Adipocyte (in vitro differentiated cells): ENCODE measurements at regions not wholly inside any gene's neighbourhood (a gene's known extent, or its start where the extent isn't known, plus 50 kb on each side); places are given as distances from the start of the nearest gene placed in this dataset.
A peak's percentile ranks its signal among the peaks of the same experiment; 100 is the strongest.

Experiments used
- DNase-seq: peaks from one replicate; pipeline ENCODE4 v3.0.0-alpha.2; 2015; ENCODE audit warnings: low read depth
- H3K27me3 ChIP-seq: replicated peaks from 2 replicates; pipeline ENCODE4 v1.7.0; 2013; ENCODE audit warnings: mild to moderate bottlenecking, low read length, moderate library complexity; ENCODE audit not compliant: control insufficient read depth, insufficient read depth
- H3K36me3 ChIP-seq: 2 replicates; pipeline ENCODE4 v1.7.0; 2013; ENCODE audit warnings: low read length, mild to moderate bottlenecking, moderate library complexity; ENCODE audit not compliant: control insufficient read depth, insufficient read depth, severe bottlenecking
- H3K4me1 ChIP-seq: 2 replicates; pipeline ENCODE4 v1.7.0; 2013; ENCODE audit warnings: mild to moderate bottlenecking, low read length, moderate library complexity; ENCODE audit not compliant: control insufficient read depth, insufficient read depth
- H3K4me3 ChIP-seq: 2 replicates; pipeline ENCODE4 v1.7.0; 2013; ENCODE audit warnings: mild to moderate bottlenecking, low read length, moderate library complexity
- H3K9ac ChIP-seq: 2 replicates; pipeline ENCODE4 v1.7.0; 2013; ENCODE audit warnings: mild to moderate bottlenecking, low read length, moderate library complexity
- H3K9me3 ChIP-seq: 2 replicates; pipeline ENCODE4 v1.7.0; 2013; ENCODE audit warnings: mild to moderate bottlenecking, low read length, moderate library complexity; ENCODE audit not compliant: control insufficient read depth

DNA sequence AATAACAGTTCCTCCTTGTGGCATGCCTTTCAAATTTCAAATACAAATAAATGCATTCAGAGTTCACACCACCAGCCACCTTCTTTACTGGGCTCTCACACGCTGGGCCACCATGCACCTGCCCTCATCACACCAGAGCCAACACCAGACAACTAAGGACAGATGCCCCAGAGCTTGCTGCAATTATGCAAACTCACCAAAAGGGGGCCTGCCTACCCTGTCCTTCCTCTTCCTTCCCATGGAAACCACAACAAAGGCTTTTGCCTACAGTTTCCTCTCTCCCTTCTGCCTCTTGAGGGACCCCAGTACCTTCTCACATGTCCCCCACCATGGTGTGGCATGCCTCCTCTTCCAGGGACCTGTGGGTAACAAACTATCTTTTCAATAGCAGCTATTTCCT lies 1333.9 kb upstream of the TENM3 start:
- peaks cover 11% of the 10 kb centered on the region for H3K4me1 ChIP-seq
- no peaks in the 10 kb centered on the region for H3K36me3 ChIP-seq
- no peaks in the 10 kb centered on the region for H3K9me3 ChIP-seq
- no peak overlapping the region for H3K9ac ChIP-seq
- H3K27me3 ChIP-seq: no peaks in the 10 kb centered on the region
- H3K4me3 ChIP-seq: no peak overlapping the region
- DNase-seq: peak; percentile 19

DNA sequence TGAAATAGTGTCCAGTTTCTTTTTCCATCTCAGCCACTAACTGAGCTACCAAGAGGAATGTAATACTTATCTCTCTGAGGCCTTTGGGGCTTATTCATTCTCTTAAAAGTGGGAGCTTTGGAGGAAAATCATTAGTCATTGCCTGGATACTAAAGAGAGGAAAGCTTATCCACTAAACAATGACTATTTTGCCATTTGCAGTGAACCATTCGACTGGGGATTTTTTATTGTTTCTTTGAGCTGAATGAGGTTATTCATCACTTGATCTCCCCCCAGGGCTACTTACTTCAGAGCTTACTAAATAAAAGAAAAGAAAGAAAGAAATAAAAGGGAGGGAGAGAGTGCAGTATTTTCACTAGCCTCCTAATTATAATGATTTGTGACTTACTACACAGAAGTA lies 1329.5 kb upstream of the TENM3 start:
- DNase-seq: peak; percentile 63
- Histone ChIP-seq H3K9ac (no peak overlapping the region), H3K4me3 (peak overlapping the region; percentile 26), H3K9me3 (no peaks in the 10 kb centered on the region), H3K4me1 (peaks cover 14% of the 10 kb centered on the region), H3K36me3 (no peaks in the 10 kb centered on the region), H3K27me3 (no peaks in the 10 kb centered on the region)

DNA sequence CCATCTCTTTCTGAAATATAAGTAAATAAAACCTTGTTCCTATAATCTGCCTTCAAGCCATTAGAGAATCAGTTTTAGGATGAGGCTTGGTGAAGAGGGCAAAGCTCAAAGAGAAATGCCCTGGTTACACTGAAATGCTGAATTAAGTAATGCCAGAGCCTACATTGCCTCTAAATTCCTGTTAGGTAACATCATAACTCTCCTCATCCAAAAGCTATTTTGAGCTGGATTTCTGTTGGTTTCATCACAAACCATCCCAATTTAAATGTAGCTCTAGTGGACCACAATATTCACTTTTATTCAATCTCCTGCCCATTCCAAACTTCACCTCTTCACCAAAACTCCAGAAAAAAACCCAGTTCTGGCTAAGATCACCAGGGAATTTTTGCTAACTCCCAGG lies 1319.7 kb upstream of the TENM3 start:
- Histone ChIP-seq H3K9me3 (no peaks in the 10 kb centered on the region), H3K4me3 (peak overlapping the region; percentile 31)
- peak; percentile 92 for DNase-seq

DNA sequence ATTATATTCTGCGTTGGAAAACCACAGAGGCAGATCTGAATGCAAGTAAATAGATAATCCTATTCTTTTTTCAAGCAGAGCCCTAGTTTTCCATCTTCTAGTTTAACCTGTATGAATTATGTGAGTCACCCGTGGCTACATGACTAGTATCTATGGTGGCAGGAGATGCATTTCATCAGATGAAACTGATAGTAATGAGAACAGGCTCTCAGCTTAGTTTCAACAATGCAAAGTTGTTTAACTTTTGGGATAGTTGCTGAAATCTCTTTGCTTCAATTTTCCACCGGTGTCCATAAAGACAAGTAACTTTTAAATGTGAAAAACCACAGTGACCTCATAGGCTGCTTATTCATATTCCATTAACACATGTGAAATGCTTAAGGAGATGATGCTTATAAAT lies 1317.4 kb upstream of the TENM3 start:
- Histone ChIP-seq H3K9ac (no peak overlapping the region), H3K4me1 (peaks cover 33% of the 10 kb centered on the region), H3K36me3 (no peaks in the 10 kb centered on the region), H3K4me3 (no peak overlapping the region), H3K9me3 (no peaks in the 10 kb centered on the region), H3K27me3 (no peaks in the 10 kb centered on the region)
- DNase-seq: peak; percentile 55

More for the DNA sequence above, 1319.7 kb upstream of the TENM3 start:
- Histone ChIP-seq H3K9ac (peak overlapping the region; percentile 48), H3K27me3 (no peaks in the 10 kb centered on the region), H3K36me3 (no peaks in the 10 kb centered on the region), H3K4me1 (peaks cover 33% of the 10 kb centered on the region)

DNA sequence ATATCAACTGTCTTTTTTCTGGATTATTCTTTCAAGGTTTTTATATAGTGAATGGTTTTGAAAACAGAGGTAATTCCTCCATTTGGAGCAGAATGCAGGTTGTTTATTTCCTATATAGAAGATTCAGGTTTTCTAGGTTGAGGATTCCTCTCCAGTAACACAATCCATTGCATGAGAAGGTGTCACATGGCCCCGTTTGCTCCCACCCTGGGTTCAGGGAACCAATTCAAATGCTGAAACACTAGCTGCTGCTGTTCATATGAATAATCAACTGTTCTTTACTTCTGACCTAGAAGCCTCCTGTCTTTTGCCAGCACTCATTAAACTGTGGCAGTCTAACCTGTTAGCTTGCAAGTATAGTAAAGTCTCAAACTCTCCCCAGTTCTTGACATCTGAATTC lies 1316.9 kb upstream of the TENM3 start:
- Histone ChIP-seq H3K36me3 (no peaks in the 10 kb centered on the region), H3K4me3 (no peak overlapping the region), H3K9me3 (no peaks in the 10 kb centered on the region), H3K27me3 (no peaks in the 10 kb centered on the region), H3K4me1 (peaks cover 33% of the 10 kb centered on the region), H3K9ac (no peak overlapping the region)
- DNase-seq: peak; percentile 12

DNA sequence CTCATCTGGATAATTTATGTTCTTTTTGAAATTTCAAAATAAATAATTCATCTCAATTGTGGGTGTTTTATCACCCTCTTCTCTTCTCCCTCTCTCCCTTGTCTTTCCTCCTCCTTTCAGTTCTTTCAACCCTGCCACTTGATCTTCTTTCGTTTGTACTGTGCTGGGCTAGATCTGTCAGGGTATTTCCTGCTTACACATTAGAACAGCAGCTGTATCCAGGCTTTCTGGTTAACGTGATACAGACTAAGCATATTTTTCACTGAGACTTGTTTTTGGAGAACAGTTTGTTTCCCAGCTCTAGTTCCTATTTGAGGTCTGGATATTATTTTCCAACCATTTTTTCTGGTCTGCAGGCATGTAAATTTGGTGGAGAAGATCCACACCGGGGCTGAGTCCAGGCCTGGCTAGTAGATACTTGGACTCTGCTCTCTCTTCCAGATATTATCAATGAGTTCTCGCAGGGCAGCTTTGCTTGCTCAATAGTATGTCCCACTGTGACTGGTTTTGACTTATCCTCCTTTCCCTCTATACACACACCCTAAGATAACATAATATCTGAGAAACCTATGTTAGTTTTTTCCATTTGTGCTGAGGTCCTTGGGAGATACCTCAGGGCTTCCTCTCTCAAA lies 1310.7 kb upstream of the TENM3 start:
- no peaks in the 10 kb centered on the region for H3K9me3 ChIP-seq
- no peaks in the 10 kb centered on the region for H3K36me3 ChIP-seq
- H3K9ac ChIP-seq: no peak overlapping the region
- peaks cover 6% of the 10 kb centered on the region for H3K4me1 ChIP-seq
- H3K4me3 ChIP-seq: no peak overlapping the region
- DNase-seq: peak; percentile 36
- no peaks in the 10 kb centered on the region for H3K27me3 ChIP-seq

DNA sequence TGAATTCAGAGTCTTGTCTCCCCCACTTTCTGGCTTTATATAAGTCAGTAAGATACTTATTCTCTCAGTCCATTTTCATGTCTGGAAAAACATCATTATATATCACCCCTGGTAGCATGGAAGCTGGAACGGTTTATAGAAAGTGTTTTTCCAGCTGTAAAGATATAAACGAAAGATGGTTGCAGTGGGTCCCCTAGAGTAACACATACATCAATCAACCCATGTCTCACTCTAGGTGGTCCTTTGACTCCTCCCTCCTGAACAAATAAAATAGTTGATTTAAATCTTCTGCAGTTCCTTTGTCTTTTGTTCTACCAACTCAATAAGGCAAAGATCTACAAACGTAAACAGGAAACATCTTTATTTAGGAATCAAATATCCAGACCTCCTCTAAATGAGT lies 1306.1 kb upstream of the TENM3 start:
- no peak overlapping the region for H3K9ac ChIP-seq

DNA sequence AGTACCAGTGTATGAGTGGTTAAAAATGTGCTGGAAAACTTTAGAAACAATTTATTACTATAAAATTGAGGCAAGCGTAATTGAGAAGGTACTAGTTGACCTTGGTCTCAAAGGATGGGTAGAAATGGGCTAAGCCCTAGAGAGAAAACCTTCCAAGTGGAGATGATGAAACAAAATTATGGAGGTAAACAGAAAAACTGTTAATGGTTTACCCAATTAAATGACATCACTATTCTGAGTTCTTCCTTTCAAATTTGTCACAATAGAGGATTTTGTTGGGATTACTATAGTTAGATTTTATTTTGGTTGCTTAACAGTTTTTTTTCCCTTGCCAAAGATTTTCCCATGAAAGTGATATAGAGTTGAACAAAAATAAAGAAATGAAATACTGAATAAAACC lies 1302.5 kb upstream of the TENM3 start:
- no peaks in the 10 kb centered on the region for H3K36me3 ChIP-seq
- no peak for DNase-seq
- H3K27me3 ChIP-seq: no peaks in the 10 kb centered on the region
- H3K4me3 ChIP-seq: no peak overlapping the region
- no peak overlapping the region for H3K9ac ChIP-seq
- no peaks in the 10 kb centered on the region for H3K4me1 ChIP-seq
- H3K9me3 ChIP-seq: no peaks in the 10 kb centered on the region

More for the DNA sequence above, 1306.1 kb upstream of the TENM3 start:
- Histone ChIP-seq H3K9me3 (no peaks in the 10 kb centered on the region), H3K27me3 (no peaks in the 10 kb centered on the region), H3K4me3 (no peak overlapping the region), H3K4me1 (peaks cover 6% of the 10 kb centered on the region), H3K36me3 (no peaks in the 10 kb centered on the region)
- no peak for DNase-seq

DNA sequence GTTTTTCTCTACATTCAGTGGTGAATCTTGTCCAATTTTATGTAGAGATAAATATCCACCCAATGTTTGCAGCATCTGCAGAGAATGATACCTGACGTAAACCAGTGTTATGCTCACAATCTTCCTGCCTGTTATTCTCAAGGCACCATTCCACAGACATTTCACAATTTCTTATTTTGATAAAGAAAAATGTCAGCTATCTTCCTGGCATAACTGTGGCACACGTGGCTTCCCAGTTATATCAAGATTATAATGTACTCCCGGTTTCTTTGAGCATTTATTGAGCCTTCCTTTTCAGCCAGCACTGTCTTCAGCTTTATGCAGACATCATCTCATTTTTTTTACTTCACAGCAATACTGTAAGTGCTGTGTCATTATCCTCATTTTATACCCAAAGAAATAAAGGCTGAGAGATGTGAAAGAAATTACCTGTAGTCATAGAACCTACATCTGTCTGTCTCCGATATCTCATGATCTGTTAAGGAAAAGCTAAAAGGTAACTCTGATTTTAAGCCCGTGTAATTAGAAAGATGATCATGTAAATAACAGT lies 1300.8 kb upstream of the TENM3 start:
- Histone ChIP-seq H3K9me3 (no peaks in the 10 kb centered on the region), H3K4me1 (peaks cover 5% of the 10 kb centered on the region), H3K9ac (no peak overlapping the region), H3K4me3 (no peak overlapping the region), H3K27me3 (no peaks in the 10 kb centered on the region), H3K36me3 (no peaks in the 10 kb centered on the region)
- no peak for DNase-seq

DNA sequence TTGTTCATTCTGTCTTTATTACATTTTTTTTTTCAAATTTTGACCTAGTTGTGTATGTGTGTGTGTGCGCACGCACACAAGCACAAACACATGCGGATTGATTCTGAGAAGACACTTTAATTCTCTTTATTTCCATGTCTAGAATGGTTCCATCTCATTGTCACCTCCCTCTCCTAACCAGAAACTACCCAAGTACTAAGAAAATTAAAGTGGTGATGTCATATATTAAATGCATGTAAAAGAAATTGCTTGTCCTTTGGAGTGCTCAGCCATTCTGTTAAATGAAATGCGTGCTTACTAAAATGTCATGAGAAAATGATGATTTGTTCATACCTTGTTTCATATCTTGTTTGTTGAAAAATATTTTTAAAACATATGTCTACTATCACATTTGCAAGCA lies 1297.0 kb upstream of the TENM3 start:
- H3K4me1 ChIP-seq: peaks cover 5% of the 10 kb centered on the region
- no peak overlapping the region for H3K4me3 ChIP-seq
- no peaks in the 10 kb centered on the region for H3K27me3 ChIP-seq
- H3K36me3 ChIP-seq: no peaks in the 10 kb centered on the region
- H3K9me3 ChIP-seq: no peaks in the 10 kb centered on the region
- no peak overlapping the region for H3K9ac ChIP-seq
- DNase-seq: no peak

DNA sequence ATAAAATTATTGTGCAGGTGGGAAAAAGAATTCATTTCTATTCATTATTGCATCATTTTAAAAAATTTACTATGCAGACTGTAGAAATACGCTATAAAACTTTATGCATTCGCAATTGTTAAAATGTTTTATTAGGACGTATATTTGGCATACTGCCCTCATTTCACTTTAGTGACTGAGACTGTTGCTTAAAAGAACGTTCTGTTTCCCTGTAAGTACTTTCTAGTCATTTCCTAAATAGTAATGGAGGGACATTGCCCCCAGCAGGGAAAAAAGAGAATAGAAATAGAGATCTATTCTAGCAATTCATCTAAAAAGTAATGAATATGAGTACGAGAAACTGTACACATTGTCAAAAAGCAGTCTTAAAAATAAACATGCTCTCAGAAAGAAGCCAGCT lies 1295.8 kb upstream of the TENM3 start:
- no peak overlapping the region for H3K9ac ChIP-seq
- H3K9me3 ChIP-seq: no peaks in the 10 kb centered on the region
- no peak overlapping the region for H3K4me3 ChIP-seq
- peaks cover 5% of the 10 kb centered on the region for H3K4me1 ChIP-seq
- DNase-seq: peak; percentile 54
- H3K27me3 ChIP-seq: no peaks in the 10 kb centered on the region
- no peaks in the 10 kb centered on the region for H3K36me3 ChIP-seq
